ENCODE measurements at regions not wholly inside any gene's neighbourhood (a gene's known extent, or its start where the extent isn't known, plus 50 kb on each side); places are given as distances from the start of the nearest gene placed in this dataset.

- TF ChIP-seq POLR2A (IDR thresholded peaks at IDR 0.05; ENCODE audit: low read length) = no peak
- TF ChIP-seq GATA1 (IDR thresholded peaks at IDR 0.05; ENCODE audit: low read depth, low read length) = no peak
Measured at GRCh38 chr13:89454681-89455080, 1783.5 kb downstream of the SLITRK5 start.

All from erythroblast (primary cell).